ENCODE measurements at regions not wholly inside any gene's neighbourhood (a gene's known extent, or its start where the extent isn't known, plus 50 kb on each side); places are given as distances from the start of the nearest gene placed in this dataset.

- no peak overlapping the region for H3K4me2 ChIP-seq (ENCODE audit: low read depth, low read length)
- no peaks in the 10 kb centered on the region for H3K36me3 ChIP-seq (ENCODE audit: control insufficient read depth, insufficient read depth, low read length)
- in situ Hi-C loops (cut with MboI; ENCODE audit: low sequenced_read_pairs) = no loop called here
- no peak overlapping the region for H3K4me3 ChIP-seq (ENCODE audit: insufficient read depth, low read depth, low read length)
- H4K8ac ChIP-seq (ENCODE audit: low read depth in 2 of 2, low read length in 2 of 2) = no peak overlapping the region
- H2BK15ac ChIP-seq (ENCODE audit: low read depth, low read length) = no peak overlapping the region
- H4K5ac ChIP-seq (ENCODE audit: low read depth, low read length) = no peak overlapping the region
- no peak overlapping the region for H2AFZ ChIP-seq (replicated peaks; ENCODE audit: low read length, poor library complexity)
- no TSS peak for BruUV-seq (replicated peaks)
- ChIA-PET CTCF (no interaction called here), POLR2A (ENCODE audit: unreplicated experiment) (no interaction called here)
- DNase-seq (no peak), ATAC-seq (ENCODE audit: low read depth) (no peak)
- H3K18ac ChIP-seq (ENCODE audit: low read depth, low read length) = no peak overlapping the region
- no peak overlapping the region for H3K56ac ChIP-seq (ENCODE audit: extremely low read depth, insufficient read depth, low read length)
- intact Hi-C loops (cut with micrococcal nuclease) = loop anchor here (10.0 kb wide), 1 partner anchor 254 kb away; no protein-coding TSS in a partner anchor
- dilution Hi-C loops (cut with HindIII; ENCODE audit: low sequenced_read_pairs, unreplicated experiment) = no loop called here
- no peaks in the 10 kb centered on the region for H4K20me1 ChIP-seq (ENCODE audit: insufficient read depth, low read length)
- H3K23ac ChIP-seq (ENCODE audit: low read depth, low read length) = no peak overlapping the region
- H2BK120ac ChIP-seq (ENCODE audit: low read depth, low read length) = no peak overlapping the region
- TF ChIP-seq ELK1 (IDR thresholded peaks at IDR 0.05; ENCODE audit: borderline replicate concordance, low read depth, low read length) (no peak), RAD21 (IDR thresholded peaks at IDR 0.05; ENCODE audit: low read length) (no peak), POLR2A (IDR thresholded peaks at IDR 0.05; ENCODE audit: low read depth, low read length) (no peak), MAFK (IDR thresholded peaks at IDR 0.05; ENCODE audit: low read depth, low read length) (no peak)
- no peaks in the 10 kb centered on the region for H3K27me3 ChIP-seq (ENCODE audit: control insufficient read depth, insufficient read depth, low read length)
- H3K4ac ChIP-seq (ENCODE audit: low read depth, low read length) = no peak overlapping the region
- H3K79me1 ChIP-seq (ENCODE audit: low read depth in 1 of 2, low read length in 2 of 2) = no peaks in the 10 kb centered on the region
- no peak overlapping the region for H2BK5ac ChIP-seq (ENCODE audit: low read depth, low read length, poor library complexity, severe bottlenecking)
- no peak overlapping the region for H3K27ac ChIP-seq (ENCODE audit: insufficient read depth, low read length)
- H3K14ac ChIP-seq (replicated peaks; ENCODE audit: low read depth, low read length) = no peak overlapping the region
- WGBS, 2 experiments (ENCODE audit: extremely low coverage in 2 of 2, insufficient read length in 1 of 2) = no CpG with 5 or more reads among the region's 2 CpGs
- no peak overlapping the region for H2BK20ac ChIP-seq (ENCODE audit: low read depth, low read length)
- H3K9ac ChIP-seq (ENCODE audit: low read depth, low read length) = no peak overlapping the region
- no peak overlapping the region for H4K91ac ChIP-seq (ENCODE audit: insufficient read depth, low read depth, low read length)
- no peaks in the 10 kb centered on the region for H3K4me1 ChIP-seq (ENCODE audit: control insufficient read depth, insufficient read depth, low read length)
- H3K9me3 ChIP-seq (ENCODE audit: control insufficient read depth, insufficient read depth, low read length) = no peaks in the 10 kb centered on the region
- no peak overlapping the region for H2AK9ac ChIP-seq (replicated peaks; ENCODE audit: low read depth, low read length, poor library complexity)
- H3K9me1 ChIP-seq (ENCODE audit: insufficient read depth, low read length) = no peaks in the 10 kb centered on the region
- H2AK5ac ChIP-seq (ENCODE audit: low read depth, low read length) = no peak overlapping the region
Observed at GRCh38 chr18:32878436-32878835, 105.6 kb upstream of the KLHL14 start.

Data from IMR-90 (cell line).